ENCODE measurements at regions not wholly inside any gene's neighbourhood (a gene's known extent, or its start where the extent isn't known, plus 50 kb on each side); places are given as distances from the start of the nearest gene placed in this dataset.

DNA sequence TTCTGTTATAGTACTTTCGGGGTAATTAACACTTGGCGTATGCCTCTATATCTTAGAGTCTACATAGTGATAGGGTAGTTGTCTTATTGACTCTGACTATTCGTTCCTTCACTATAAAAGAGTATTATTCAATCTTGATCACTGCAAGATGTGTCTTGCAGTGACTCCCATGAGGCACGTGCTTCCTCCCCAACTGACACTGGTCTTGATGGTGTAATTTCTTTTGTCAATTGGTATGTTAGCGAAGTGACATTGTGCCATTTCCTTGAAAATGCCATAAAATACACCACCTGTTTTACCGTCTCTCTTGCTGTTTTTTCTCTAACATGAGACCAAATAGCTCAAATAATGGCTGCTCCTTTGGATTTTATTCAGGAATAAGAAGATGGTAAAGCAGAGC is 1314.1 kb upstream of the CDH6 start:
- no peak for TF ChIP-seq EZH2phosphoT487 (IDR thresholded peaks at IDR 0.05; ENCODE audit: low read depth)
- TF ChIP-seq, protein P1, sequence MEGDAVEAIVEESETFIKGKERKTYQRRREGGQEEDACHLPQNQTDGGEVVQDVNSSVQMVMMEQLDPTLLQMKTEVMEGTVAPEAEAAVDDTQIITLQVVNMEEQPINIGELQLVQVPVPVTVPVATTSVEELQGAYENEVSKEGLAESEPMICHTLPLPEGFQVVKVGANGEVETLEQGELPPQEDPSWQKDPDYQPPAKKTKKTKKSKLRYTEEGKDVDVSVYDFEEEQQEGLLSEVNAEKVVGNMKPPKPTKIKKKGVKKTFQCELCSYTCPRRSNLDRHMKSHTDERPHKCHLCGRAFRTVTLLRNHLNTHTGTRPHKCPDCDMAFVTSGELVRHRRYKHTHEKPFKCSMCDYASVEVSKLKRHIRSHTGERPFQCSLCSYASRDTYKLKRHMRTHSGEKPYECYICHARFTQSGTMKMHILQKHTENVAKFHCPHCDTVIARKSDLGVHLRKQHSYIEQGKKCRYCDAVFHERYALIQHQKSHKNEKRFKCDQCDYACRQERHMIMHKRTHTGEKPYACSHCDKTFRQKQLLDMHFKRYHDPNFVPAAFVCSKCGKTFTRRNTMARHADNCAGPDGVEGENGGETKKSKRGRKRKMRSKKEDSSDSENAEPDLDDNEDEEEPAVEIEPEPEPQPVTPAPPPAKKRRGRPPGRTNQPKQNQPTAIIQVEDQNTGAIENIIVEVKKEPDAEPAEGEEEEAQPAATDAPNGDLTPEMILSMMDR (IDR thresholded peaks at IDR 0.05; ENCODE audit: low read depth, low read length), result no peak
- H3K9ac ChIP-seq (ENCODE audit: low read length), result no peak overlapping the region
- H3K79me2 ChIP-seq (ENCODE audit: low read length), result no peaks in the 10 kb centered on the region
- no peaks in the 10 kb centered on the region for H3K9me3 ChIP-seq (ENCODE audit: insufficient read depth, low read length)
- H3K4me1 ChIP-seq (ENCODE audit: low read length), result no peaks in the 10 kb centered on the region
- no peak overlapping the region for H3K4me2 ChIP-seq (ENCODE audit: low read length)
- no peak overlapping the region for H3K4me3 ChIP-seq (ENCODE audit: low read length)
- no peak overlapping the region for H3K27ac ChIP-seq (ENCODE audit: low read length)
- H3K27me3 ChIP-seq (ENCODE audit: low read depth, low read length), result no peaks in the 10 kb centered on the region
- H4K20me1 ChIP-seq (ENCODE audit: insufficient read depth, low read length), result no peaks in the 10 kb centered on the region
- H2AFZ ChIP-seq (ENCODE audit: low read depth, low read length), result no peak overlapping the region
- no peaks in the 10 kb centered on the region for H3K36me3 ChIP-seq (replicated peaks; ENCODE audit: low read depth, low read length)

DNA sequence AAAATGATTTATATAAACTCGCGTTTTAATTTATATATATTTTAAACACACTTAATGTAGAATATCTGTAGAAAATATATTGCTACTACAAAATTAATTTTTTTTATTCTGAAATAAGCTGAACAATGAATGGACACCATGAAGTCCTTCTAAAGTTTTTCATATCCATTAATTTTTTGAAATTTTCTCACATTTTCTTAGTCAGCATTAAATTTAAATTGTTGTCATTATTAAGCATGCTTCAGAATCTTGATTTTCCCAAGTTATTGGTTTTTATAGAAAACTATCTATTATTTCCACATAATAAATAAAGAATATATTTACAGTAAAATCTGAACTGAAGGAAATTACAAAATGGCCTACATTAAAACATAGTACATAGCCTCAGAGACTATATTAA is 1314.9 kb upstream of the CDH6 start:
- H3K36me3 ChIP-seq (replicated peaks; ENCODE audit: low read depth, low read length), result no peaks in the 10 kb centered on the region
- H3K9me3 ChIP-seq (ENCODE audit: insufficient read depth, low read length), result no peaks in the 10 kb centered on the region
- no peaks in the 10 kb centered on the region for H4K20me1 ChIP-seq (ENCODE audit: insufficient read depth, low read length)
- H3K27ac ChIP-seq (ENCODE audit: low read length), result no peak overlapping the region
- H3K79me2 ChIP-seq (ENCODE audit: low read length), result no peaks in the 10 kb centered on the region
- no peak overlapping the region for H3K9ac ChIP-seq (ENCODE audit: low read length)
- no peak overlapping the region for H3K4me3 ChIP-seq (ENCODE audit: low read length)
- H3K27me3 ChIP-seq (ENCODE audit: low read depth, low read length), result no peaks in the 10 kb centered on the region
- no peak overlapping the region for H2AFZ ChIP-seq (ENCODE audit: low read depth, low read length)
- H3K4me1 ChIP-seq (ENCODE audit: low read length), result no peaks in the 10 kb centered on the region
- TF ChIP-seq, protein P1 (IDR thresholded peaks at IDR 0.05; ENCODE audit: low read depth, low read length), result no peak
- TF ChIP-seq EZH2phosphoT487 (IDR thresholded peaks at IDR 0.05; ENCODE audit: low read depth), result no peak
- H3K4me2 ChIP-seq (ENCODE audit: low read length), result no peak overlapping the region

DNA sequence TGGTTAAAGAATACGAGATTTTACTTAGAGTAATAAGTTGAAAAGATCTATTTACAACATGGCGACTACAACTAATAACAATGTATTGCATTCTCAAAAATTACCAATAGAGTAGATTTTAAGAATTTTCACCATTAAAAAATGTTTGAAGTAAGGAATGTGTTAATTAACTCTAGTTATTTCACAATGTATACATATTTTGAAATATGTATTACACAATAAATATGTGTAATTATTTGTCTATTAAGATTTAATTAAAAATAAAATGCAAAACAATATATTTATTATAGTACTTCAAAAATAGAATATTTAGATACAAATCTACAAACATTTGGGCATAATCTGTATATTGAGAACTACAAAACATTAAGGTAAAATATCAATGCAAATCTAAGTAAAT is 1326.3 kb upstream of the CDH6 start:
- no peak overlapping the region for H2AFZ ChIP-seq (ENCODE audit: low read depth, low read length)
- no peaks in the 10 kb centered on the region for H3K79me2 ChIP-seq (ENCODE audit: low read length)
- H3K9me3 ChIP-seq (ENCODE audit: insufficient read depth, low read length), result no peaks in the 10 kb centered on the region
- H3K36me3 ChIP-seq (replicated peaks; ENCODE audit: low read depth, low read length), result no peaks in the 10 kb centered on the region
- peaks cover 9% of the 10 kb centered on the region for H3K4me1 ChIP-seq (ENCODE audit: low read length)
- no peaks in the 10 kb centered on the region for H4K20me1 ChIP-seq (ENCODE audit: insufficient read depth, low read length)
- no peak overlapping the region for H3K4me3 ChIP-seq (ENCODE audit: low read length)
- no peak overlapping the region for H3K27ac ChIP-seq (ENCODE audit: low read length)
- no peak for TF ChIP-seq EZH2phosphoT487 (IDR thresholded peaks at IDR 0.05; ENCODE audit: low read depth)
- TF ChIP-seq, protein P1 (IDR thresholded peaks at IDR 0.05; ENCODE audit: low read depth, low read length), result no peak
- no peak overlapping the region for H3K4me2 ChIP-seq (ENCODE audit: low read length)
- no peak overlapping the region for H3K9ac ChIP-seq (ENCODE audit: low read length)
- H3K27me3 ChIP-seq (ENCODE audit: low read depth, low read length), result no peaks in the 10 kb centered on the region

GRCh38 chr5:29853711-29854220 is 1339.7 kb upstream of the CDH6 start:
- no peaks in the 10 kb centered on the region for H3K36me3 ChIP-seq (replicated peaks; ENCODE audit: low read depth, low read length)
- no peaks in the 10 kb centered on the region for H3K9me3 ChIP-seq (ENCODE audit: insufficient read depth, low read length)
- H4K20me1 ChIP-seq (ENCODE audit: insufficient read depth, low read length), result no peaks in the 10 kb centered on the region
- no peaks in the 10 kb centered on the region for H3K79me2 ChIP-seq (ENCODE audit: low read length)
- no peaks in the 10 kb centered on the region for H3K4me1 ChIP-seq (ENCODE audit: low read length)
- no peak for TF ChIP-seq EZH2phosphoT487 (IDR thresholded peaks at IDR 0.05; ENCODE audit: low read depth)
- TF ChIP-seq, protein P1 (IDR thresholded peaks at IDR 0.05; ENCODE audit: low read depth, low read length), result no peak
- H3K27me3 ChIP-seq (ENCODE audit: low read depth, low read length), result no peaks in the 10 kb centered on the region
- H3K4me3 ChIP-seq (ENCODE audit: low read length), result no peak overlapping the region
- H3K4me2 ChIP-seq (ENCODE audit: low read length), result no peak overlapping the region
- H3K9ac ChIP-seq (ENCODE audit: low read length), result no peak overlapping the region
- no peak overlapping the region for H2AFZ ChIP-seq (ENCODE audit: low read depth, low read length)
- H3K27ac ChIP-seq (ENCODE audit: low read length), result no peak overlapping the region

Measured in OCI-LY3 (cell line).